Keratinocyte (primary cell): ENCODE measurements at regions not wholly inside any gene's neighbourhood (a gene's known extent, or its start where the extent isn't known, plus 50 kb on each side); places are given as distances from the start of the nearest gene placed in this dataset.

Experiments used
- EZH2 ChIP-seq: IDR thresholded peaks from one replicate; pipeline ENCODE4 v1.6.1; 2012; ENCODE audit warnings: inconsistent platforms, mild to moderate bottlenecking, low read length, moderate library complexity
- TF ChIP-seq, protein P1 (sequence below), 3 experiments: IDR thresholded peaks in 1 of 3; conservative IDR thresholded peaks in 1 of 3; optimal IDR thresholded peaks in 1 of 3; 2 replicates in 2 of 3; 3 replicates in 1 of 3; pipeline versions ENCODE3 to v1.5.1; 2011; ENCODE audit warnings: low read length in 3 of 3, mild to moderate bottlenecking in 3 of 3, moderate library complexity in 2 of 3, control low read depth in 1 of 3, inconsistent platforms in 1 of 3; ENCODE audit not compliant: insufficient read depth in 2 of 3; ENCODE audit errors: extremely low read depth in 1 of 3

DNA sequence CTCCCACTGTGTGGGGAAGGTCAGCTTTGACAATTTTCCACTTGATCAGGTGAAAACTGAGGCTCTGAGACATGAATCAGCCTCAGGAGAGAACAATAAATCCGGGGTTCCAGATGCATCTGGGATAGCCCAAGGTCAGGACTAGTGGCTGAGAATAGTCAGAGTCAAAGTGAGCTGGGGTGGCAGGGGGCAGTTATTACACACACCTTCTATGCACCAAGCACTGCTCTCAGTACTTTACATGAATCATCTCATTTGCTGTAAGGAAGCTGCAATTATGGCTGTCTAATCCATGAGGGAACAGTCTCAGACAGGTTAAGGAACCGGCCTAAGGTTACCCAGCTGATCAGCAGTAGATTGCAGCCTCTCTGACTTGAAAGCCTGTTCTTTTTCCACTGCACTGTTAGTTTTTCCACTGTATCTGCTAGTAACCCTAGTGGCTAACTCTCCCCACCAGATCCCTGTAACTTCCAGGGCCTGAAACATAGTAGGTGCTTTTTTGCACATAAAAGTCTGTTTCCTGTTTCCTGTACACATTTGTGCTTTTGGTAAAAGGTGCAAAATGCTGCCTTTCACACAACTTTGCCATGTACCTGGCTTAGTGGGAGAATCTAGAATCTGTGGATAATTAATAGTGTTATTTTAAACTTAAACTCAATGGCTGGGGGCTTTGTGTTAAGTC lies 125.9 kb downstream of the EMX2 start:
- TF ChIP-seq, protein P1, sequence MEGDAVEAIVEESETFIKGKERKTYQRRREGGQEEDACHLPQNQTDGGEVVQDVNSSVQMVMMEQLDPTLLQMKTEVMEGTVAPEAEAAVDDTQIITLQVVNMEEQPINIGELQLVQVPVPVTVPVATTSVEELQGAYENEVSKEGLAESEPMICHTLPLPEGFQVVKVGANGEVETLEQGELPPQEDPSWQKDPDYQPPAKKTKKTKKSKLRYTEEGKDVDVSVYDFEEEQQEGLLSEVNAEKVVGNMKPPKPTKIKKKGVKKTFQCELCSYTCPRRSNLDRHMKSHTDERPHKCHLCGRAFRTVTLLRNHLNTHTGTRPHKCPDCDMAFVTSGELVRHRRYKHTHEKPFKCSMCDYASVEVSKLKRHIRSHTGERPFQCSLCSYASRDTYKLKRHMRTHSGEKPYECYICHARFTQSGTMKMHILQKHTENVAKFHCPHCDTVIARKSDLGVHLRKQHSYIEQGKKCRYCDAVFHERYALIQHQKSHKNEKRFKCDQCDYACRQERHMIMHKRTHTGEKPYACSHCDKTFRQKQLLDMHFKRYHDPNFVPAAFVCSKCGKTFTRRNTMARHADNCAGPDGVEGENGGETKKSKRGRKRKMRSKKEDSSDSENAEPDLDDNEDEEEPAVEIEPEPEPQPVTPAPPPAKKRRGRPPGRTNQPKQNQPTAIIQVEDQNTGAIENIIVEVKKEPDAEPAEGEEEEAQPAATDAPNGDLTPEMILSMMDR (optimal IDR thresholded peaks at IDR 0.05 in 1 of 3, IDR thresholded peaks at IDR 0.05 in 1 of 3, conservative IDR thresholded peaks at IDR 0.05 in 1 of 3; ENCODE audit: extremely low read depth in 1 of 3, insufficient read depth in 2 of 3, low read length in 3 of 3), result no peak
- TF ChIP-seq EZH2, result no peak
